AG09309 (cell line): ENCODE measurements at regions not wholly inside any gene's neighbourhood (a gene's known extent, or its start where the extent isn't known, plus 50 kb on each side); places are given as distances from the start of the nearest gene placed in this dataset.
"Not testable (repeated sequence)": the region's sequence is repeated elsewhere in the genome, so short reads cannot be mapped to it uniquely, and the experiment has no call there.

ENCODE experiments used
- DNase-seq: peaks from one replicate; pipeline ENCODE4 v3.0.0-alpha.2; 2010; ENCODE audit warnings: low read depth
- H3K4me3 ChIP-seq: 2 replicates; pipeline ENCODE4 v1.5.1; 2011; ENCODE audit warnings: mild to moderate bottlenecking, low read depth, low read length, moderate library complexity; ENCODE audit not compliant: control insufficient read depth

DNA sequence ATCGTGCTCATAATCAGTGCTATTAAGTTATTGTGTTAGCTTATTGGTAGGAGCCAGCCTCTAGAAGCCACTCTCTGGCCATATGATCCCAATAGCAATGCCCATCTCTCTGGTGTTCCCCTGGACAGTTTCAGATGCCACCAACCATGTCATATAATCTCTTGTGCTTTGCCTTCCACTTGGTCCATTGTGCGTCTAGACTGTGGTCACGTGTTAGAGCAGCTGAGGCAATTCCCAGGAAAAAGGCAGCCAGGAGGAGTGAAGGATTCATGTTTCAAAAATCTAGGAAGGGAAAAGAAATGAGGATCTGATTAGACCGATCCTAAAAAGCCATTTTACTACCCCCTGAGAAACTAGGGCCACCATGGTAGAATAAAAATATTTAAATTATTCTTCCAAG is 58.6 kb upstream of the AGAP9 start:
- DNase-seq = not testable (repeated sequence)

GRCh38 chr10:47580063-47580462 is 56.6 kb upstream of the AGAP9 start:
- DNase-seq, H3K4me3 ChIP-seq: not testable (repeated sequence)

More for the DNA sequence above, 58.6 kb upstream of the AGAP9 start:
- not testable (repeated sequence) for H3K4me3 ChIP-seq

DNA sequence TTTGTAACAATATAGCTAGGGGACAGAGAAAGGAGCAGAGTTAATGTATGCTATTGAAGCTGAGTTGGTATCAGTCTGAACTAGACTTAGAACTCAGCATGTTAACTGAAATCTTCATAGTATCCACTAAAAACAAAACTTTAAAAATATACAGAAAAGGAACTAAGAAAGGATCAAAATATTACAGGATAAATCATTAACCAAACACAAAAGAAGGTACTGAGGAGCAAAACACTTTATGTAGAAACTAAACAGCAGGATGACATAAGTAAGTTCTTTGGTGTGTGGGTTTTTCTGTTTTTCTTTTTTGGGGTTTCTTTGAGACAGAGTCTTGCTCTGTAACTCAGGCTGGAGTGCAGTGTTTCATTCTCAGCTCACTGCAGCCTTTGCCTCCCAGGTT is 55.1 kb upstream of the AGAP9 start:
- H3K4me3 ChIP-seq, DNase-seq: not testable (repeated sequence)
